ENCODE measurements at regions not wholly inside any gene's neighbourhood (a gene's known extent, or its start where the extent isn't known, plus 50 kb on each side); places are given as distances from the start of the nearest gene placed in this dataset.

DNA sequence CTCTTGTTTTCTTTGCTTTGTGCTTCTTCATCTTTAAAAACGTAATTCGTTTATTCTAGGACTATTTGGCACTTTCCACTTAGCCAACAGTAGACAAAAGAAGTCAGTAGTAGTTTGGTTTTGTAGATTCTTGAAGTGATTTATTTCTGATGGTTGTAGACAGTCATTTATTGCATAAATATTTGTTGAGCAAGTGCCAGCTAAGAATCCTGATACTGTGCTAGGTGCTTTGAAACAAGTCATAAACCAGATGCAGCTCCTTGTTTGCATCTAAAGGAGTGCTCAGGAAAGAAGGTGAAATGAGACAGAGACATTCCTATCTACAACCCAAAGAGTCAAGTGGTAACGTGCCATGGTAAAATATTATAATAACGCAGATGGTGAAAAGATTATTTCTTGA lies 469.1 kb downstream of the GJA1 start:
- ChIA-PET CTCF (interaction anchor here (0.5 to 0.9 kb wide), 2 partner anchors 21 to 103 kb away, joined by 3 read pairs; no protein-coding TSS in a partner anchor), POLR2A (no interaction called here)
- Histone ChIP-seq H3K27ac (ENCODE audit: extremely low read depth, low read depth, low read length) (no peak overlapping the region), H3K4me1 (ENCODE audit: control insufficient read depth, insufficient read depth, low read length) (no peaks in the 10 kb centered on the region), H3K36me3 (ENCODE audit: control insufficient read depth in 2 of 2, insufficient read depth in 1 of 2, low read length in 2 of 2) (no peaks in the 10 kb centered on the region), H3K9me3 (ENCODE audit: control insufficient read depth, insufficient read depth, low read depth, low read length) (no peaks in the 10 kb centered on the region; the same call in 1 of the 2 replicates), H3K4me3 (ENCODE audit: low read depth, low read length) (no peak overlapping the region)
- no peak for TF ChIP-seq FEZF1 (tag by site-specific recombination; IDR thresholded peaks at IDR 0.05)
- no peak for TF ChIP-seq YY1 (tag by site-specific recombination; IDR thresholded peaks at IDR 0.05)
- TF ChIP-seq, protein P1, sequence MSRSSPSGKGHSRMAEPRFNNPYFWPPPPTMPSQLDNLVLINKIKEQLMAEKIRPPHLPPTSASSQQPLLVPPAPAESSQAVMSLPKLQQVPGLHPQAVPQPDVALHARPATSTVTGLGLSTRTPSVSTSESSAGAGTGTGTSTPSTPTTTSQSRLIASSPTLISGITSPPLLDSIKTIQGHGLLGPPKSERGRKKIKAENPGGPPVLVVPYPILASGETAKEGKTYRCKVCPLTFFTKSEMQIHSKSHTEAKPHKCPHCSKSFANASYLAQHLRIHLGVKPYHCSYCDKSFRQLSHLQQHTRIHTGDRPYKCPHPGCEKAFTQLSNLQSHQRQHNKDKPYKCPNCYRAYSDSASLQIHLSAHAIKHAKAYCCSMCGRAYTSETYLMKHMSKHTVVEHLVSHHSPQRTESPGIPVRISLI (tag by site-specific recombination; IDR thresholded peaks at IDR 0.05), result no peak
- TF ChIP-seq ZNF776 (tag by site-specific recombination; IDR thresholded peaks at IDR 0.05; ENCODE audit: borderline replicate concordance), result no peak
- no peak for TF ChIP-seq ZNF292 (tag by site-specific recombination; IDR thresholded peaks at IDR 0.05; ENCODE audit: borderline replicate concordance, low read depth)
- no peak for TF ChIP-seq ZNF132 (tag by site-specific recombination; IDR thresholded peaks at IDR 0.05; ENCODE audit: borderline replicate concordance)
- TF ChIP-seq ZNF19 (tag by site-specific recombination; IDR thresholded peaks at IDR 0.05; ENCODE audit: low read depth), result no peak
- TF ChIP-seq, protein P2, sequence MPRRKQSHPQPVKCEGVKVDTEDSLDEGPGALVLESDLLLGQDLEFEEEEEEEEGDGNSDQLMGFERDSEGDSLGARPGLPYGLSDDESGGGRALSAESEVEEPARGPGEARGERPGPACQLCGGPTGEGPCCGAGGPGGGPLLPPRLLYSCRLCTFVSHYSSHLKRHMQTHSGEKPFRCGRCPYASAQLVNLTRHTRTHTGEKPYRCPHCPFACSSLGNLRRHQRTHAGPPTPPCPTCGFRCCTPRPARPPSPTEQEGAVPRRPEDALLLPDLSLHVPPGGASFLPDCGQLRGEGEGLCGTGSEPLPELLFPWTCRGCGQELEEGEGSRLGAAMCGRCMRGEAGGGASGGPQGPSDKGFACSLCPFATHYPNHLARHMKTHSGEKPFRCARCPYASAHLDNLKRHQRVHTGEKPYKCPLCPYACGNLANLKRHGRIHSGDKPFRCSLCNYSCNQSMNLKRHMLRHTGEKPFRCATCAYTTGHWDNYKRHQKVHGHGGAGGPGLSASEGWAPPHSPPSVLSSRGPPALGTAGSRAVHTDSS (tag by site-specific recombination; IDR thresholded peaks at IDR 0.05), result no peak
- TF ChIP-seq, protein P3, sequence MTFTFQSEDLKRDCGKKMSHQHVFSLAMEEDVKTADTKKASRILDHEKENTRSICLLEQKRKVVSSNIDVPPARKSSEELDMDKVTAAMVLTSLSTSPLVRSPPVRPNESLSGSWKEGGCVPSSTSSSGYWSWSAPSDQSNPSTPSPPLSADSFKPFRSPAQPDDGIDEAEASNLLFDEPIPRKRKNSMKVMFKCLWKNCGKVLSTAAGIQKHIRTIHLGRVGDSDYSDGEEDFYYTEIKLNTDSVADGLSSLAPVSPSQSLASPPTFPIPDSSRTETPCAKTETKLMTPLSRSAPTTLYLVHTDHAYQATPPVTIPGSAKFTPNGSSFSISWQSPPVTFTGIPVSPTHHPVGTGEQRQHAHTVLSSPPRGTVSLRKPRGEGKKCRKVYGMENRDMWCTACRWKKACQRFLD (tag by site-specific recombination; IDR thresholded peaks at IDR 0.05), result no peak

DNA sequence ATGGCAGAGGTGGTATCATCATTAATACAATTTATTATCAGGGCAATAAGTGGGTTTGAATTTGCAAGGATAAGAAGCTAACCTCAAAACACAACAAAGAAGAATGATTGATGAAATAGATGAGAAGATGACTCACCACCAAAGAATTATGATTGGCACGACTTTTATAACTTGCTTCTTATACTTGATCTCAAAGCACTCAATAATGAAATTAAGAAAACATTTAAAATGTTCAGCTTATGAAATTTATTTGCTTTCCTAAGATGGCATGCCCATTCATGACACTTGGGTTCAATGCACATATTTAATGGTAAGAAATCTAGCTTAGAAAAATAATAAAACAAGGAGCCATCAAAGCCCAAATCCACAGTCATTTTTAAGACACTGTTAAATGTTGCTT lies 477.5 kb downstream of the GJA1 start:
- POLR2A ChIA-PET, result no interaction called here
- H3K27ac ChIP-seq (ENCODE audit: extremely low read depth, low read depth, low read length), result no peak overlapping the region
- H3K4me3 ChIP-seq (ENCODE audit: low read depth, low read length), result no peak overlapping the region
- no peaks in the 10 kb centered on the region for H3K36me3 ChIP-seq (ENCODE audit: control insufficient read depth in 2 of 2, insufficient read depth in 1 of 2, low read length in 2 of 2)
- TF ChIP-seq ZNF10 (tag by site-specific recombination; IDR thresholded peaks at IDR 0.05), result no peak
- CTCF ChIA-PET, result no interaction called here
- H3K9me3 ChIP-seq (ENCODE audit: control insufficient read depth, insufficient read depth, low read depth, low read length), result no peaks in the 10 kb centered on the region
- no peaks in the 10 kb centered on the region for H3K4me1 ChIP-seq (ENCODE audit: control insufficient read depth, insufficient read depth, low read length)

DNA sequence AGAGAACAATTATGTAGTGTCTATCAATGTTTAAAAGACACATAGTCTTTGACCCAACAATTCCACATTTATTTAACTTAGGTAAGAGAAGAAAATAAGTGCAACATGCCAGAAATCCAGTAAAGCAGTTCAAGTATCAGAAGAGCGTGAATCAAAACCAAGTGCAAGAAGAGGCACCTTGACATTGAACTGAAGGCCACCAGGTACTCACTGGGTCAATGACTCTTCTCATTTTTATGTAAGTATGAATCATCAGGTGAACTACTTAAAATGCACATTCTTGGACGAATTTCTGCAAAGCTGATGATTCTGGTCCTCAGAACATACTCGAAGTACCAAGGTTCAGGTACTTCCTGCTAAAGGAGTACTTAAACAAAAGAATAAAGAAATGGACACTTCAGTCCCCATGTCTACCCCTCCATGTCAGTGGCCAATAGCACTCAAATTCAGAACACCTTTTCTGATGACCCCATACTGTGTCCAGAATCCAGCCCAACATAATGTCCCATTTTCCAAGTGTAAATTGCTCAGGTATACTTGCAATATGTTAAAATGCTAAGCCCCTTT lies 481.9 kb downstream of the GJA1 start:
- POLR2A ChIA-PET, result no interaction called here
- CTCF ChIA-PET, result interaction anchor here (0.6 kb wide), 1 partner anchor 116 kb away, joined by 3 read pairs; no protein-coding TSS in a partner anchor
- TF ChIP-seq ZNF341 (tag by site-specific recombination; IDR thresholded peaks at IDR 0.05; ENCODE audit: low read depth) (no peak), ZNF114 (tag by site-specific recombination; IDR thresholded peaks at IDR 0.05) (no peak), ZNF549 (tag by site-specific recombination; IDR thresholded peaks at IDR 0.05) (no peak), ZNF837 (tag by site-specific recombination; IDR thresholded peaks at IDR 0.05) (no peak), ZNF311 (tag by site-specific recombination; IDR thresholded peaks at IDR 0.05; ENCODE audit: borderline replicate concordance) (no peak), ZSCAN16 (tag by site-specific recombination; IDR thresholded peaks at IDR 0.05) (no peak), ZNF660 (tag by site-specific recombination; IDR thresholded peaks at IDR 0.05) (no peak), OVOL3 (tag by site-specific recombination; IDR thresholded peaks at IDR 0.05) (no peak), GLIS2 (tag by site-specific recombination; IDR thresholded peaks at IDR 0.05) (no peak), ZNF600 (tag by site-specific recombination; IDR thresholded peaks at IDR 0.05) (no peak), WT1 (tag by site-specific recombination; IDR thresholded peaks at IDR 0.05) (no peak), ZNF792 (tag by site-specific recombination; IDR thresholded peaks at IDR 0.05) (no peak), ZNF146 (tag by site-specific recombination; IDR thresholded peaks at IDR 0.05) (no peak), ZNF175 (tag by site-specific recombination; IDR thresholded peaks at IDR 0.05) (no peak), ZNF394 (tag by site-specific recombination; IDR thresholded peaks at IDR 0.05; ENCODE audit: borderline replicate concordance) (no peak)
- TF ChIP-seq, protein P4, sequence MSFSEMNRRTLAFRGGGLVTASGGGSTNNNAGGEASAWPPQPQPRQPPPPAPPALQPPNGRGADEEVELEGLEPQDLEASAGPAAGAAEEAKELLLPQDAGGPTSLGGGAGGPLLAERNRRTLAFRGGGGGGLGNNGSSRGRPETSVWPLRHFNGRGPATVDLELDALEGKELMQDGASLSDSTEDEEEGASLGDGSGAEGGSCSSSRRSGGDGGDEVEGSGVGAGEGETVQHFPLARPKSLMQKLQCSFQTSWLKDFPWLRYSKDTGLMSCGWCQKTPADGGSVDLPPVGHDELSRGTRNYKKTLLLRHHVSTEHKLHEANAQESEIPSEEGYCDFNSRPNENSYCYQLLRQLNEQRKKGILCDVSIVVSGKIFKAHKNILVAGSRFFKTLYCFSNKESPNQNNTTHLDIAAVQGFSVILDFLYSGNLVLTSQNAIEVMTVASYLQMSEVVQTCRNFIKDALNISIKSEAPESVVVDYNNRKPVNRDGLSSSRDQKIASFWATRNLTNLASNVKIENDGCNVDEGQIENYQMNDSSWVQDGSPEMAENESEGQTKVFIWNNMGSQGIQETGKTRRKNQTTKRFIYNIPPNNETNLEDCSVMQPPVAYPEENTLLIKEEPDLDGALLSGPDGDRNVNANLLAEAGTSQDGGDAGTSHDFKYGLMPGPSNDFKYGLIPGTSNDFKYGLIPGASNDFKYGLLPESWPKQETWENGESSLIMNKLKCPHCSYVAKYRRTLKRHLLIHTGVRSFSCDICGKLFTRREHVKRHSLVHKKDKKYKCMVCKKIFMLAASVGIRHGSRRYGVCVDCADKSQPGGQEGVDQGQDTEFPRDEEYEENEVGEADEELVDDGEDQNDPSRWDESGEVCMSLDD (tag by site-specific recombination; IDR thresholded peaks at IDR 0.05), result no peak
- no peaks in the 10 kb centered on the region for H3K4me1 ChIP-seq (ENCODE audit: control insufficient read depth, insufficient read depth, low read length)
- no peaks in the 10 kb centered on the region for H3K36me3 ChIP-seq (ENCODE audit: control insufficient read depth in 2 of 2, insufficient read depth in 1 of 2, low read length in 2 of 2)
- H3K27ac ChIP-seq (ENCODE audit: extremely low read depth, low read depth, low read length), result no peak overlapping the region
- H3K4me3 ChIP-seq (ENCODE audit: low read depth, low read length), result no peak overlapping the region
- no peaks in the 10 kb centered on the region for H3K9me3 ChIP-seq (ENCODE audit: control insufficient read depth, insufficient read depth, low read depth, low read length)
